Fibroblast of pulmonary artery (primary cell): ENCODE measurements at regions not wholly inside any gene's neighbourhood (a gene's known extent, or its start where the extent isn't known, plus 50 kb on each side); places are given as distances from the start of the nearest gene placed in this dataset.
"Not testable (repeated sequence)": the region's sequence is repeated elsewhere in the genome, so short reads cannot be mapped to it uniquely, and the experiment has no call there.

Experiments used
- DNase-seq: peaks from one replicate; pipeline ENCODE4 v3.0.0-alpha.2; 2010; ENCODE audit warnings: low read depth
- H3K4me3 ChIP-seq: replicated peaks from 2 replicates; pipeline ENCODE4 v1.5.1; 2011; ENCODE audit warnings: low read depth, mild to moderate bottlenecking, control low read depth, low read length, moderate library complexity
- TF ChIP-seq, protein P1 (sequence below): IDR thresholded peaks from 2 replicates; pipeline ENCODE4 v1.5.1; 2011; ENCODE audit warnings: mild to moderate bottlenecking, control low read depth, low read length, inconsistent platforms; ENCODE audit errors: missing control alignments

DNA sequence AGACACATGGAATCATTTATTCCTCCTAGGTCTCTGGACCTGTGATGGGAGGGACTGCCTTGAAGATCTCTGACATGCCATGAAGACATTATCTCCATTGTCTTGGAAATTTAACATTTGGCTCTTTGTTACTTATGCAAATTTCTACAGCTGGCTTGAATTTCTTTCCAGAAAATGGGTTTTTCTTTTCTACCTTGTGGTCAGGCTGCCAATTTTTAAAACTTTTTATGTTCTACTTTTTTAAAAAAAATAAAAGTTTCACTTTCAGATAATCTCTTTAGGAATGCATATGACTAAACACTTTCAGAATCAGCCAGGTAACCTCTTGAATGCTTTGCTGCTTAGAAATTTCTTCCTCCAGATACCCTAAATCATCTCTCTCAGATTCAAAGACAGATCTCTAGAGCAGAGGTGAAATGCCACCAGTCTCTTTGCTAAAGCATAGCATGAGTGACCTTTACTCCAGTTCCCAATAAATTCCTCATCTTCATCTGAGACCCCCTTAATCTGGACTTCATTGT is 209.6 kb downstream of the RPRM start:
- TF ChIP-seq, protein P1, sequence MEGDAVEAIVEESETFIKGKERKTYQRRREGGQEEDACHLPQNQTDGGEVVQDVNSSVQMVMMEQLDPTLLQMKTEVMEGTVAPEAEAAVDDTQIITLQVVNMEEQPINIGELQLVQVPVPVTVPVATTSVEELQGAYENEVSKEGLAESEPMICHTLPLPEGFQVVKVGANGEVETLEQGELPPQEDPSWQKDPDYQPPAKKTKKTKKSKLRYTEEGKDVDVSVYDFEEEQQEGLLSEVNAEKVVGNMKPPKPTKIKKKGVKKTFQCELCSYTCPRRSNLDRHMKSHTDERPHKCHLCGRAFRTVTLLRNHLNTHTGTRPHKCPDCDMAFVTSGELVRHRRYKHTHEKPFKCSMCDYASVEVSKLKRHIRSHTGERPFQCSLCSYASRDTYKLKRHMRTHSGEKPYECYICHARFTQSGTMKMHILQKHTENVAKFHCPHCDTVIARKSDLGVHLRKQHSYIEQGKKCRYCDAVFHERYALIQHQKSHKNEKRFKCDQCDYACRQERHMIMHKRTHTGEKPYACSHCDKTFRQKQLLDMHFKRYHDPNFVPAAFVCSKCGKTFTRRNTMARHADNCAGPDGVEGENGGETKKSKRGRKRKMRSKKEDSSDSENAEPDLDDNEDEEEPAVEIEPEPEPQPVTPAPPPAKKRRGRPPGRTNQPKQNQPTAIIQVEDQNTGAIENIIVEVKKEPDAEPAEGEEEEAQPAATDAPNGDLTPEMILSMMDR, result no peak
- H3K4me3 ChIP-seq, result no peak overlapping the region
- no peak for DNase-seq

DNA sequence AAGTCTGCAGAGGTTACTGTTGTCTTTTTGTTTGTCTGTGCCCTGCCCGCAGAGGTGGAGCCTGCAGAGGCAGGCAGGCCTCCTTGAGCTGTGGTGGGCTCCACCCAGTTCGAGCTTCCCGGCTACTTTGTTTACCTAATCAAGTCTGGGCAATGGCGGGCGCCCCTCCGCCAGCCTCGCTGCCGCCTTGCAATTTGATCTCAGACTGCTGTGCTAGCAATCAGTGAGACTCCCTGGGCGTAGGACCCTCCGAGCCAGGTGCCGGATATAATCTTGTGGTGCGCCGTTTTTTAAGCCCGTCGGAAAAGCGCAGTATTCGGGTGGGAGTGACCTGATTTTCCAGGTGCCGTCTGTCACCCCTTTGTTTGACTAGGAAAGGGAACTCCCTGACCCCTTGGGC is 221.7 kb downstream of the RPRM start:
- DNase-seq, H3K4me3 ChIP-seq: not testable (repeated sequence)

DNA sequence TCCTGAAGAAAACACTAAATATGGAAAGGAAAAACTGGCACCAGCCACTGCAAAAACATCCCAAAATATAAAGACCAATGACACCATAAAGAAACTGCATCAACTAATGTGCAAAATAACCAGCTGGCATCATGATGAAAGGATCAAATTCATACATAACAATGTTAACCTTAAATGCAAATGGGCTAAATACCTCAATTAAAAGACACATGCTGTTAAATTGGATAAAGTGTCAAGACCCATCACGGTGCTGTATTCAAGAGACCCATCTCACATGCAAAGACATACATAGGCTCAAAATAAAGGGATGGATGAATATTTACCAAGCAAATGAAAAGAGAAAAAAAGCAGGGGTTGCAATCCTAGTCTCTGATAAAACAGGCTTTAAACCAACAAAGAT is 231.9 kb downstream of the RPRM start:
- H3K4me3 ChIP-seq, DNase-seq: not testable (repeated sequence)

DNA sequence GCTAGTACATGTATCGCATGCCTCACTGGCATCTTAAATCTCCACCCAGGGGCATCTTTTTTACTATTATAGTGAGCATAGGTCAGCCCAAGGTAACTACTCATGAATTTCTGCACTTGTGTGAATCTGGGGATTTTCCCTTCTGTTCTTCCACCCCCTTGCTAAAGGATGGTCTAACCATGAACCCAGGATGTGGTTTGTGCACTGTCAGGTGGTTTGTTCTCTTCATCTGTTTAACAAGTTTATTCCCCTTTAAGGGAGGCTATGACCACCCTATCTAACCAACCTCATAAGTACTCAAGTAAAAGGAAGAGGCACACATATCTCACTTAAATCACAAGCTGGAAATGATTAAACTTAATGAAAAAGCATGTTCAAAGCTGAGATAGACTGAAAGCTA is 243.0 kb downstream of the RPRM start:
- H3K4me3 ChIP-seq, result no peak overlapping the region
- DNase-seq, result no peak
- TF ChIP-seq, protein P1, result no peak

DNA sequence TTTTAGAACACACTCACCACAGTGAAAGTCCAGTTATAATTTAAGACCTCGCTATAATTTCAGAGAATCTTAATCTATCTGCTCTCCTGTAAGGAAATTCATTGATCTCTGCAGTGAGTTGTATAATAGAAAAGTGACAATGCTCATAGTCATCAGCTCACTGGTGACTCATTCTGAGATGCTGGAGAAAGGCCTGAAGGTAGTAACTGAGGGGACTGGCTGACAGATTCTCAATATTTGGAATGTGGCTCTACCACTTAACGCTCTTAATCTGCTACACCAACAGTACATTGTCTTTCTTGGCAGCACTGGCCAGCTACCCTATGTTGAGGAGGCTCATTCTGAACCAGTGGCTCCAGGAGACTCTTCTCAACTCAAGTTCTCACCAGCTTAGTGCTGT is 246.1 kb downstream of the RPRM start:
- no peak overlapping the region for H3K4me3 ChIP-seq
- TF ChIP-seq, protein P1, result no peak
- no peak for DNase-seq

DNA sequence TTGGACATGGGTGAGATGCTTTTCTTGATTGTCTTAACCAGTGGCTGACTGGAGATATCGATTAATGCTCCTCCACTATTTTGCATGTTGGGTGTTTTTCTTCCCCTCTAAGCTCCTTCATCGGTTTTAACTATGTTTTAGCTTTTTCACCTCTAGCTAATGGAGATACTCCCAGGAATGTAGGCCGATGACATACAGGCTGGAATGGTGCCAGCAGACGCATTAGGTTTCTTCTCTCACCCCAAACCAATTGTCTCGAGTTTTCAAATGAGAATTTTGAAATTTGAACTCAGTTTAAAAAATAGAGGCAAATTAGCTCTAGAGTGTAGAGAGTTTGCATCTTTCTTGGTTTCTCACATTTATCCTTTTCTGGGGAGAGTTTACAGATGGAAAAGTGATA is 247.6 kb downstream of the RPRM start:
- TF ChIP-seq, protein P1, result no peak
- no peak overlapping the region for H3K4me3 ChIP-seq
- DNase-seq, result no peak

DNA sequence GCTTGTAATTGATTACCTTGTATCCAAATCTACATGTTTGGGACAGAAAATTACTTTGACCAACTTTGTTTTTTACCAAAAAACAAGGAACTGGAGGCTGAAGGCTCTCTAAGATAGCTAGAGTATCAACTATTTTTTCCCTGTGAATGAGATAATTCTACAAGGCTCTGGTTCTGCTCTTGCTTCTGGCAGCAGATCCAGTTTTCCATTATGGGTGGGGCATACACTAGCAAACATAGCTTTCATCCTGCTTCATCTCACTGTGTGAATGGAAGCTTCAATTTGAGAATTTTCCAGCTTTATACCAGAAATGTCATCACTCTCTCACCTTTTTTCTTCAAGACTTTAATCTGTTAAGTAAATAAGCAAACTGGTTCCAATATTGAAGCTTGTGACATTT is 249.7 kb downstream of the RPRM start:
- TF ChIP-seq, protein P1, result no peak
- no peak overlapping the region for H3K4me3 ChIP-seq
- no peak for DNase-seq

DNA sequence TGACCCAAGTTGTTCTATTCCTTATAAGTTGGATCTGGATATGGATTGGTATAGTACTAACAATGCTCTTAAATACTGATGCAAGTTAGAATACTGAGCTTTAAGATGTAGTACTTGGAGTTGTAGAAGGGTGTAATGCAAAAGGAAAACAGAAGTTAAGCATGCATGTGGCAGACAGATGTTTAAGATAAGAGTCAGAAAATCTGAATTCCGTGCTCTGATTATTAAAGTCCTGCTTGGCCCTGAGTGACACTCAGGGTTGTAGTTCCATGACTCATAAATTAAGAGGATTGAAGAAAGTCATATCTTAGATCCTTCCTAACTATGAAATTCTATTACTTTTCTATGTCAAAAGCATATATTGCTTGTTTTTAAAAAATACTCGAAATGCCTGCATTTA is 250.6 kb downstream of the RPRM start:
- TF ChIP-seq, protein P1, result no peak
- no peak for DNase-seq
- no peak overlapping the region for H3K4me3 ChIP-seq
